K562 (cell line): ENCODE measurements at regions not wholly inside any gene's neighbourhood (a gene's known extent, or its start where the extent isn't known, plus 50 kb on each side); places are given as distances from the start of the nearest gene placed in this dataset.

Source experiments
- ATAC-seq: fragments of 200-7000 bp; cut with Tn5 transposase; 3 replicates; pipeline ENCODE4 v1.9.1; 2020; ENCODE audit warnings: moderate library complexity
- BruUV-seq: library from RNA; stranded (reverse); fragments of 400-500 nt; replicated peaks from 2 replicates; lab custom pipeline; 2021; lab: Mats Ljungman, UMichigan
- CTCF ChIA-PET: fragments of 300-600 bp; formaldehyde crosslinking; extraction: SDS; loops from one replicate; lab custom pipeline; 2021; ENCODE audit warnings: low intra/inter-chr PET ratio; lab: Yijun Ruan, JAX
- POLR2A ChIA-PET: fragments of 300-600, 350-650 bp; sonication (Branson Sonifier 250); formaldehyde crosslinking; extraction: SDS; loops from one replicate; lab custom pipeline; 2021; ENCODE audit warnings: antibody characterized with exemption, inconsistent platforms; lab: Yijun Ruan, JAX
- DNase-seq, 4 experiments: peaks; one replicate each; pipeline versions ENCODE4 v3.0.0 to v3.0.0-alpha.2; 2011 to 2018; ENCODE audit warnings: low spot score in 3 of 4, mixed read lengths in 3 of 4; ENCODE audit errors: extremely low read depth in 1 of 4
- FAIRE-seq: peaks from 2 replicates; lab custom pipeline; 2011; peaks lifted over from hg19 to GRCh38; lab: Jason Lieb, UNC
- H2AFZ ChIP-seq: 2 replicates; pipeline ENCODE4 v1.6.0; 2011; ENCODE audit warnings: low read depth, low read length, control low read depth, inconsistent platforms
- H3K27ac ChIP-seq: fragments of 200-600 bp; 3 replicates; pipeline ENCODE4 v1.8.0; 2011; ENCODE audit warnings: low read depth, mild to moderate bottlenecking, control low read depth, inconsistent platforms, low read length, moderate library complexity, mixed read lengths; ENCODE audit errors: extremely low read depth
- H3K27me3 ChIP-seq, 2 experiments: fragments of 300-600 bp in 1 of 2; 2 replicates in 1 of 2; 3 replicates in 1 of 2; pipeline versions ENCODE4 v1.6.0 to v1.8.0; 2011; ENCODE audit warnings: inconsistent platforms in 2 of 2, low read length in 2 of 2, mild to moderate bottlenecking in 1 of 2, mixed read lengths in 1 of 2, moderate library complexity in 1 of 2; ENCODE audit not compliant: control insufficient read depth in 2 of 2, insufficient read depth in 2 of 2
- H3K36me3 ChIP-seq: fragments of 300-600 bp; 3 replicates; pipeline ENCODE4 v1.8.0; 2011; ENCODE audit warnings: mild to moderate bottlenecking, low read length, inconsistent platforms; ENCODE audit not compliant: control insufficient read depth, insufficient read depth
- H3K4me1 ChIP-seq, 2 experiments: fragments of 200-600 bp in 1 of 2; replicated peaks in 1 of 2; 2 replicates in 1 of 2; 3 replicates in 1 of 2; pipeline versions ENCODE4 v1.5.1 to v1.8.0; 2011; ENCODE audit warnings: inconsistent platforms in 2 of 2, low read length in 2 of 2, mild to moderate bottlenecking in 1 of 2, mixed read lengths in 1 of 2, moderate library complexity in 1 of 2; ENCODE audit not compliant: control insufficient read depth in 2 of 2, insufficient read depth in 2 of 2
- H3K4me2 ChIP-seq: 2 replicates; pipeline ENCODE4 v1.6.1; 2011; ENCODE audit warnings: low read length, control low read depth, inconsistent platforms, mixed read lengths; ENCODE audit not compliant: insufficient read depth
- H3K4me3 ChIP-seq: fragments of 200-600 bp; sonication (generic), shearing (Covaris generic); 2 replicates; pipeline ENCODE4 v1.5.1; 2016; ENCODE audit warnings: control low read depth, inconsistent platforms
- H3K79me2 ChIP-seq: fragments of 200-600 bp; 3 replicates; pipeline ENCODE4 v1.8.0; 2011; ENCODE audit warnings: low read length, inconsistent platforms; ENCODE audit not compliant: control insufficient read depth, insufficient read depth
- H3K9ac ChIP-seq, 2 experiments: 2 replicates each; pipeline versions ENCODE4 v1.6.0 to v1.6.1; 2011; ENCODE audit warnings: low read depth in 2 of 2, low read length in 2 of 2, control low read depth in 1 of 2, inconsistent platforms in 1 of 2, mild to moderate bottlenecking in 1 of 2, mixed read lengths in 1 of 2; ENCODE audit not compliant: insufficient read depth in 1 of 2
- H3K9me1 ChIP-seq: one replicate; pipeline ENCODE4 v1.6.0; 2011; ENCODE audit warnings: inconsistent platforms, mild to moderate bottlenecking, low read length, moderate library complexity; ENCODE audit not compliant: control insufficient read depth, insufficient read depth
- H3K9me3 ChIP-seq: replicated peaks from 2 replicates; pipeline ENCODE4 v1.5.1; 2011; ENCODE audit warnings: low read depth, low read length, inconsistent platforms; ENCODE audit not compliant: control insufficient read depth, insufficient read depth
- H4K20me1 ChIP-seq: replicated peaks from 2 replicates; pipeline ENCODE4 v1.6.1; 2011; ENCODE audit warnings: low read length, inconsistent platforms, mixed read lengths; ENCODE audit not compliant: control insufficient read depth, insufficient read depth
- CEBPB ChIP-seq: fragments of 450-650 bp; IDR thresholded peaks from 2 replicates; pipeline ENCODE4 v1.6.1; 2016; ENCODE audit warnings: missing genetic modification characterization, missing compliant biosample characterization
- CREM ChIP-seq: IDR thresholded peaks from 2 replicates; pipeline ENCODE4 v1.6.1; 2014; ENCODE audit warnings: antibody characterized with exemption, low read depth
- FOXA3 ChIP-seq, 2 experiments: fragments of 450-650 bp in 1 of 2; sonication (generic) in 1 of 2; formaldehyde crosslinking; IDR thresholded peaks in 1 of 2; conservative IDR thresholded peaks in 1 of 2; 2 replicates each; pipeline versions ENCODE4 v1.4.0 to v1.8.0; 2020 to 2022; ENCODE audit warnings: mild to moderate bottlenecking in 2 of 2, missing genetic modification reagents in 1 of 2
- GABPA ChIP-seq: fragments of 200-800 bp; sonication (Bioruptor generic); conservative IDR thresholded peaks from 2 replicates; pipeline ENCODE4 v1.6.1; 2016; ENCODE audit warnings: low read depth, missing genetic modification characterization, missing compliant biosample characterization
- KAT7 ChIP-seq: sonication (generic); formaldehyde crosslinking; IDR thresholded peaks from 2 replicates; pipeline ENCODE4 v1.8.0; 2022; ENCODE audit warnings: missing genetic modification reagents, mild to moderate bottlenecking, borderline replicate concordance
- KDM1A ChIP-seq, 2 experiments: fragments of 450-650 bp; IDR thresholded peaks; 2 replicates each; pipeline ENCODE4 v1.6.1; 2016; ENCODE audit warnings: mild to moderate bottlenecking in 2 of 2
- MNT ChIP-seq, 2 experiments: fragments of 450-650 bp; conservative IDR thresholded peaks; 2 replicates each; pipeline ENCODE4 v1.6.1; 2017; ENCODE audit warnings: mild to moderate bottlenecking in 2 of 2, moderate library complexity in 2 of 2
- NFIC ChIP-seq: fragments of 450-650 bp; IDR thresholded peaks from 2 replicates; pipeline ENCODE4 v1.6.1; 2017; ENCODE audit warnings: mild to moderate bottlenecking, inconsistent platforms
- NR1H2 ChIP-seq: sonication (generic); formaldehyde crosslinking; IDR thresholded peaks from 2 replicates; pipeline ENCODE4 v1.4.0; 2020; ENCODE audit warnings: mild to moderate bottlenecking, missing genetic modification reagents
- SMARCA4 ChIP-seq: fragments of 450-650 bp; IDR thresholded peaks from 2 replicates; pipeline ENCODE4 v1.6.1; 2016
- SMARCA5 ChIP-seq: fragments of 450-650 bp; IDR thresholded peaks from 2 replicates; pipeline ENCODE4 v1.6.1; 2016
- SPI1 ChIP-seq: IDR thresholded peaks from 2 replicates; pipeline ENCODE4 v1.6.1; 2011; ENCODE audit warnings: low read depth, low read length, control low read depth, borderline replicate concordance
- TBP ChIP-seq: optimal IDR thresholded peaks from 2 replicates; pipeline ENCODE3; 2011; ENCODE audit warnings: low read depth, low read length, improper control_type of control experiment
- THAP7 ChIP-seq: fragments of 250-450 bp; sonication (Bioruptor Pico); IDR thresholded peaks from 2 replicates; pipeline ENCODE4 v1.5.0; 2021
- ZNF280B ChIP-seq: fragments of 250-450 bp; sonication (Bioruptor Pico); IDR thresholded peaks from 2 replicates; pipeline ENCODE4 v1.5.1; 2021; ENCODE audit warnings: mild to moderate bottlenecking
- ZNF316 ChIP-seq: fragments of 450-650 bp; IDR thresholded peaks from 2 replicates; pipeline ENCODE4 v1.6.1; 2016
- ZNF717 ChIP-seq: fragments of 250-450 bp; sonication (Bioruptor Pico); IDR thresholded peaks from 2 replicates; pipeline ENCODE4 v1.5.0; 2021
- WGBS: fragments of 100-300 bp; shearing (Covaris generic); methylation state at CpG from one replicate; pipeline ENCODE4 v1.1.6; 2016; ENCODE audit warnings: low coverage, mixed read lengths; ENCODE audit not compliant: insufficient coverage; ENCODE audit errors: missing lambda C conversion rate; 5-methylcytosine and 5-hydroxymethylcytosine counted together
- in situ Hi-C: fragments of 300-500 bp; cut with MboI; formaldehyde crosslinking; loops from 4 replicates; pipeline ENCODE4 v1.15.0; 2018; ENCODE audit warnings: inconsistent platforms, mixed read lengths
- intact Hi-C: fragments of 100-400 bp; cut with micrococcal nuclease; formaldehyde crosslinking; loops from 2 replicates; pipeline ENCODE4 v1.14.2; 2022

- ChIA-PET CTCF (no interaction called here), POLR2A (no interaction called here)
- Histone ChIP-seq H3K9me1 (no peaks in the 10 kb centered on the region), H4K20me1 (no peaks in the 10 kb centered on the region), H3K27me3 (no peaks in the 10 kb centered on the region), H3K4me1 (no peaks in the 10 kb centered on the region), H3K79me2 (no peaks in the 10 kb centered on the region), H3K36me3 (no peaks in the 10 kb centered on the region), H3K27ac (no peak overlapping the region), H3K4me2 (no peak overlapping the region), H3K9ac (no peak overlapping the region), H2AFZ (no peak overlapping the region), H3K4me3 (no peak overlapping the region), H3K9me3 (no peaks in the 10 kb centered on the region)
- no peak for TF ChIP-seq SMARCA4
- TF ChIP-seq ZNF717 (CRISPR knock-in tag): no peak
- TF ChIP-seq TBP: no peak
- no peak for TF ChIP-seq CREM
- TF ChIP-seq KDM1A (IDR thresholded peaks at IDR 0.05): no peak
- no peak for TF ChIP-seq THAP7 (CRISPR knock-in tag)
- ATAC-seq (no peak), FAIRE-seq (no peak), DNase-seq (no peak)
- in situ Hi-C loops (no loop called here), intact Hi-C loops (no loop called here)
- no TSS peak for BruUV-seq
- WGBS: 0% methylated on average over 2 of the region's 2 CpGs
Measured at GRCh38 chr11:127485541-127485940, 485.0 kb upstream of the KIRREL3 start.

GRCh38 chr11:127481391-127481790 lies 480.8 kb upstream of the KIRREL3 start:
- Histone ChIP-seq H3K9me1 (no peaks in the 10 kb centered on the region), H3K36me3 (no peaks in the 10 kb centered on the region), H3K4me2 (no peak overlapping the region), H3K4me3 (no peak overlapping the region), H3K27ac (no peak overlapping the region), H3K9ac (no peak overlapping the region), H3K27me3 (no peaks in the 10 kb centered on the region), H3K9me3 (no peaks in the 10 kb centered on the region), H4K20me1 (no peaks in the 10 kb centered on the region), H3K79me2 (no peaks in the 10 kb centered on the region), H3K4me1 (no peaks in the 10 kb centered on the region), H2AFZ (no peak overlapping the region)
- DNase-seq: no peak
- CTCF ChIA-PET: no interaction called here
- POLR2A ChIA-PET: no interaction called here
- no TSS peak for BruUV-seq
- ATAC-seq: no peak
- intact Hi-C loops: no loop called here
- 0% methylated on average over 1 of the region's 1 CpG for WGBS
- FAIRE-seq: no peak
- in situ Hi-C loops: no loop called here
- TF ChIP-seq SMARCA5 (no peak), NFIC (no peak), MNT (conservative IDR thresholded peaks at IDR 0.05) (no peak), KAT7 (CRISPR knock-in tag) (no peak), GABPA (tag) (no peak), FOXA3 (CRISPR knock-in tag; conservative IDR thresholded peaks at IDR 0.05 in 1 of 2, IDR thresholded peaks at IDR 0.05 in 1 of 2) (no peak), SPI1 (no peak), ZNF316 (no peak), NR1H2 (CRISPR knock-in tag) (no peak), CEBPB (no peak), ZNF280B (CRISPR knock-in tag) (no peak)
